ENCODE measurements at regions not wholly inside any gene's neighbourhood (a gene's known extent, or its start where the extent isn't known, plus 50 kb on each side); places are given as distances from the start of the nearest gene placed in this dataset.

DNA sequence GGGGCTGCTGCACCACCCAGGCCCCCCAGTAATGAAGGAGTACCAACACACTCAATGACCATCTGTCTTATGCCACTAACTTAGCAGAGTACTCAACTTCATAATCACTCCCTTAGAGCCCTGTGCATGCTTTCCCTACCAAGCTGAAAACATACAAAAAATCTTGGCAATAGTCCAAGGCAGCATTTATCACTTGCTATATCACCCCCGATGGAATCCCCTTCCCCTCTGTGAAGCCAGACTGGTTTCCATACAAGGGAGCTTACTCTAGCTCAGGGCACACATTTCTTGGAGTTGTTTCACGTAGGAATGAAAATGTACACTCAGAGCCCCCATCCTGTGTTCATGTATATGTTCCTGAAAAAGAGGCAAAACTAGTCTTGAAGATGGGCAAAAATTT is 301.3 kb upstream of the TENM4 start:
- no peak for DNase-seq

DNA sequence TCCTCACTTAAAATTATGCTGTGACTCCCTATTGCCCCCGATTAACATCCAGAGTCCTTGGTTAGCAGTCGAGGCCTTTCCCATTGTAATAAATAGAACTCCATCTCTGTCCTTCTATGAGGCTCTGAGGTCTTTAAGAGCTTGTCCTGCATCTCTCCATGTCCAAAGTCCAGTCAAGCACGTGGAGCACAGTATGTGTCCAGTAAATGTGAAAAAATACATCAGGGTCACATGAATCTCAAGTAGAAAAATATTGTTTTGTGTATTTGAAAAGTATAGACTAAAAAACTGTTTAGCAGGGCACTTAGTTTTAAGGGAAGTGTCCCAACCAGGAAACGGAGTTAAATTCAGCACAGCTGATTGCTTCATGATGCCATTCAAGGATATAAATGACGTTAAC is 298.8 kb upstream of the TENM4 start:
- DNase-seq: no peak

DNA sequence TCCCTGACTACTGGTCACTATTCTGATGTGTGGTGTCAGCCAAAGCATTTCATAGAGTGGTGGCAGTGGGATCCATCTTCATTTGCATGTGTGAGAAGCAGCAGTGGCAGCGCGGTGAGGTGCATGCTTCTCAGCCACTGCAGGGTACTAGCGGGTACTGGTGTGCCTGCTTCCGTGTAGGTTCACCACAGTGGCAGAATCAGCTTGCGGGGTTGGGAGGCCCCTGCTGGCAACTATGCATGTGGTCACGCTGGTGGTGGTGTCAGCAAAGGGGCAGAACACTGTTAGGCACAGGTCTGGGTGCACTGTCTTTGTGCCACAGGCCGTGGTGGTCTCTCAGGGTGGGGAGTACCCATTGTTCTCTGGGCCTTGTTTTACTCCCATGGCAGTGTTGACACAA is 286.4 kb upstream of the TENM4 start:
- DNase-seq: no peak

DNA sequence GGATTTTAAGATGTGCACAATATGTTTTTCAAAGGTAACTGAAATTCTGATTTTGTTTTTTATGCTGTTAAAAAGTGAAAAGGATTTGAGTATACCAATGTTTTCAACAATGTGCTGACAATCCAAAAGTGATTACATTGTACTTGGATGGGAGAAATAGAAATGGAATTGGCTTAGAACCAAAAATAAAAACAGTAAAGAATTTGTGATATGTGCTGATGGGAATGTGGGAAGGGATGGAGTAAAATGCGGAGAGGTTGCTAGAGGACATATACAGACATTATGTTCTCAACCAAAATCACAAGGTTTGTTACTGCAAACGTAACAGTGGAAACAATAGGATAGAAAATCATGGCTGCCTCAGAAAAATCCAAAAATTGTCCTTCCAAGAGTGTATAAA is 279.3 kb upstream of the TENM4 start:
- DNase-seq: no peak

DNA sequence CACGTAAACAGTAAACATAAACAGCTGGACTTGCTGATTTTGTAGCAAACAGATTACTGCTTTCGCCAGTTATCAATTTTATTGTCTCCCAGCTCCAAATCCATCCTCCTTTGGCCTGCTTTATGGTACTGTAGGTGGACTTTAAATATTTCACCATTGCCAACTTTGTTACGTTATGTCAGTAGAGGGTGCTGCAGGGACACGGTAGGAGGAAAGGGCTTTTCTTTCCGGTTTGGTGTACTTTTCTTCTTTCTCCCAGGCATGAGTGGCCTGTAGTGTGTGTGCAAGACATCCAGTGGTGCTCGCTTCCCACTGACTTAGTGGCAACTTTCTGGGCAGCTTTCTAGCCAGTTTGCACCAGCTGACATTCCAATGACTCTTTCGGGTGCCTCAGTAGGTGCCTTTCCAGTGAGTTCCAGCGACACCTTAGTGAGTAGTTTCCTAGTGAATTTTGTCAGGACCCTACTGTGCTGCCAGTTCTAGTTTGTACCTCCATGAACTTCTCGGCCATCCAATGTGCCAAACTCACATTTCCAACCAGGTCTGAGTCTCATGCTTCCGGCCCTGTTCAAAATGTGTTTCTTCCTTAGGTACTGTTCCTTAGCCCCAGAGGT is 267.6 kb upstream of the TENM4 start:
- DNase-seq: peak; percentile 9

DNA sequence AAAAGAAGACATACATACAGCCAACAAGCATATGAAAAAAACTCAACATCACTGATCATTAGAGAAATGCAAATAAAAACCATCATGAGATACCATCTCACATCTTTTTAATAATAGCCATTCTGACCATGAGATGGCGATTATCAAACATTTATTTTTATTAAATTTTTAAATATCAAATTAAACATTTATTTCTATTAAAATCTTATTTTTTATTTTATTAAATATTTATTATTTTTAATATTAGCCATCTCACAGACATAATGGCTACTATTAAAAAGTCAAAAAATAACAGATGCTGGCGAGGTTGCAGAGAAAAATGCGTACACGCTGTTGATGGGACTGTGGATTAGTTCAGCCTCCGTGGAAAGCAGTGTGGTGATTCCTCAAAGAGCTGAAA is 264.8 kb upstream of the TENM4 start:
- DNase-seq: no peak

DNA sequence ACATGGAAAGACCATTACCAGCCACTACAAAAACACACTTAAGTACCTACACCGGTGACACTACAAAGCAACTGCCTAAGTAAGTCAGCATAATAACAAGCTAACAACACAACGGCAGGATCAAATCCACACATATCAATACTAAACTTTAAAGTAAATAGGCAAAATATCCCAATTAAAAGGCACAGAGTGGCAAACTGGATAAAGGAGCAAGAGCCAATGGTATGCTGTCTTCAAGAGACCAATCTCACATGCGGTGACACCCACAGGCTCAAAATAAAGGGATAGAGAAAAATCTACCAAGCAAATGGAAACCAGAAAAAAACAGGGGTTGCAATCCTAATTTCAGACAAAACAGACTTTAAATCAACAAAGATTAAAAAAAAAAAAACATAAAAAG is 261.5 kb upstream of the TENM4 start:
- DNase-seq: no peak

DNA sequence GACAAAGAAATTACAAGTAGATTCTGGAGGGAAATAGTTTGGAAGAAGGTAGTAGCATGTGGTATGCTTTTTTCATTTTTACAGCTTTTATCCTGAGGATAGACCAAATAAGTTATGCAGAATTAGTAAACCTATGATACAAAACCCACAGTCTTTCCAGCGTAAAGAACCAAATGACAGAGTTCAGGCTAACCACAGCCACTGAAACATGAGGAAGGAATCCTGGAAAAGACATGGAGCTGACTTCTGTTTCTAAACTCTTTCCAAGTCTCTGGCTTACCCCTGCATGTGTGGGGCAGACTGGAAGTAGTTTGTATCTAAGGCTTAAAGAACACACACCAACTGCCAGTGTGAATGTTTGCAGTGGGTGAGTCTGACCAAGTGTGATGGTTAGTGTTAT is 258.4 kb upstream of the TENM4 start:
- DNase-seq: no peak

DNA sequence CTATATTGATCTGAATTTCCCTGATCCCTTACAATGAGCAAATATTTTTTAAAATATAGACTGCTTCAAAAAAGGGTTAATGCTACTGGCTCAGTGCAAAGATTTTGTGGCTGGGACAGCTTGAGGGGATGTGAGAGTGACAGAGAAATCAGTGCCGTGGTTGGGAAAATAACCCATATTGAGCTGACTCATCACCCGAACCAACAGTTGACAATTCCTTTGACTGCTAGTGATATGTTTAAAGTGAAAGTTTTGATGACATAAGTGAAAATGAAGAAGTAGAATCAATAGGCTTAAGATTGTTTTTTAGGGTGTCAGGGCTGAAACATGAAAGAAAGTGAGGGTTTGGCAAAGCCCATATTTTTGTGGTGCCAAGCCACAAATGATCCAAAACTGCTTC is 257.1 kb upstream of the TENM4 start:
- no peak for DNase-seq

DNA sequence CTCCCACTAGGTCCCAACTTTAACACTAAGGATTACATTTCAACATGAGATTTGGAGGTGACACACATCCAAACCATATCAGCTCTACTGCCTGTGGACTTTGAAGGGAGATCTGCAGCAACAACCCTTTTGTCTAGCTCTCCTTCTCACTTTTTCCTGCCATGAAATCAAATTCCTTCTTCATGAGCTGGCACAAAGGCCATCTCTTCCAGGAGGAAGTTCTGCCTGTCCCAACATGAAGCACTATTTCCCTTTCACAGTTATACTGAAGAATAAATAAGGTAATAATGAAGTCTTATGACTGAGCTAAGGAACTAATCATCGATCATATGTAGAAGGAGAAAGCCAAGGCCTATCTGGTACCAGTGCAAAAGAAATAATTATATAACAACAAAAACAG is 253.5 kb upstream of the TENM4 start:
- no peak for DNase-seq

DNA sequence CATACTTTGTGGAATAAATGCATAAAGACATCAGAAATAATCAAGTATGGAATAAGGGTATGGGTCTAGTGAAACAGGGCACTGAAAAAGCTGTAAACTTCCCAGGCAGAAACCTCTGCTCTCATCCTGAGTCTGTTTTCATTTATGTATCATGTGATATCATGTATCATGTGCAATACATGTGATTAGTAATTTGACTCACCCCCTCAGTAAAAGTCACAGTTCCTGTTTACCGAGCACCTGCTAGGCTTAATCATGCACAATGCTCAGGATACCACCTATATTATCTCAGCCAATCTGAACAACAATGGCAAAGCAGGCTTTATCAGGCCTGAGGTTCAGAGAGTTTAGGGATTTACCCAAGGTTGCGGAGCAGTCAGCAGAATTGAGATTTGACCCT is 250.6 kb upstream of the TENM4 start:
- DNase-seq: no peak

DNA sequence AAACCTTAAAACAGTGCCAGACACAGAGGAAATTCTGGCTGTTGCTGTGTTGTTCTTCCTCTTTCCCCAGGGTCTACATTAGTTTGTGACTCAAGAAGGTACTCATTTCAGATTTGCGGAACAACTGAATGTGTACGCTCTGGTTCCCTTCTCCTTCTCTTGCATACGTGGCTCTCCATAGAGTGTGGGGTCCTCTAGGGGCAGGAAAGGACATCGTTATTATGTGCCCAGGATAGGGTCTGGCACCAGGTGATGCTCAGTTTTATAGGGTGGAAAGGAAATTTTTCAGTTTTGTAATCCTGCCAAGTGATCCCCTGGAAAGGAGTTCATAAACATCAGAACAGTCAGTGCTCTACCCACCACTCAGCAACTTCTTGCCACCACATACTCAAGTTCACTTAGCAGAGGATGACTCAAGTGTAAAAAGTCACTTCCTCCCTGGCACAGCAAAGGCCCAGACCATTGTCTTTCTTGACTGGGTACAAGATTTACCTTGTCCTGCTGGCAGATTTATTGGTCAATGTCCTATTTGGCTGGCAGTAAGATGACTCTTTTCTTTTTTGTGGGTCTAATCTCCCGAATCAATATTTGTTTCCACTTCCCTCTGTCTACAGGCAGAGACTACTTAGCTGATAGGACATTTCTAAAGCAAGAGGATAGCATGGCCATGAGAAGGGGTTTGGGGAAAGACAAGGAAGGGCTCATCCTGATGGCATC is 246.0 kb upstream of the TENM4 start:
- no peak for DNase-seq

DNA sequence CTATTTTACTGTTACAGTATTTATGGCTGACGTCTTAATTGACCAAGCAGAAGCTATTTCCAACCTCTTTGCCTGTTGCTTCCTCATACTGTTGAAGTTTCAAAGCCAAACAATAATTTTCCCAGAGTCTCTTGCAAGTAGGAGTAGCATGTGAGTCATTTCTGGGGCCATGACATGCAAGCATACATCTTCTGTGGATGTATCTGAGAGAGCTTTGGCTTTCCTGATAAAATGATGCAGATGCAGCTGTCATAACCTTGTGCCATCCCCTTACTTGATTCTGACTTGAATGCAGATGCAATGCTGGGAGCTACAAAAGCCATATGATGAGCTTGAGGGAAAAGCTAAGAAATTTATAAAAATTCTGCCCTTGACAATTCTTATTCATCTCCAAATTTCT is 243.1 kb upstream of the TENM4 start:
- DNase-seq: no peak

DNA sequence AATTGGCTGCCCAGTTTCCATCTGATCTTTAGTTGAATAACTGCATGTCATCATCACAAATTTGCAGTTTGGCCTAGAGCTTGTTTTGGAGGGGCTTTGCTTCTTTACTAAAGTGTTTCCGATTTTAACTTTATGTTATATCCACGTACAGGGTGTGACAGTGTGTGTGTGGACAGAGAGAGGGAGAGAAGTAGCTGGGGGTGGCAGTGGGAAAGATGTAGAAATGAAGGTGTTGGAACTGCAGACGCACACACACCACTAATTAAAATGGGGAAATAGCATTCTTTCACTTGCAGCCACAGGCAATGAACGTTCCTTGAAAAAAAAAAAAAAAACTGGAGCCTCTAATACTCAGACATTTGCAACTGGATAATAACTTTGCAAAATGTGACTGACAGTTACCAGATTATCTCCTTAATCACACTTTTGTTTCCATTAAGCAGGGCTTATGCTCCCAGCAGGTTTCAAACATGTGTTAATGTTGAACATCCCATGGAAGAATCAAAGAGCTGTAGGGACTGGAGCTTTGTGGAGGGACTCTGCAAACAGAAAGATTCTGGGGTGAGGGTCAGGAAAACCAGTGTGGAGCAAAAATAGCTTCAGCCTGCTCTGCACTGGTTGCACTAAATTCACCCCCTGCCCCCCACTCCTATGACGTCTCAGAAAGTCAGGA is 238.1 kb upstream of the TENM4 start:
- DNase-seq: no peak

DNA sequence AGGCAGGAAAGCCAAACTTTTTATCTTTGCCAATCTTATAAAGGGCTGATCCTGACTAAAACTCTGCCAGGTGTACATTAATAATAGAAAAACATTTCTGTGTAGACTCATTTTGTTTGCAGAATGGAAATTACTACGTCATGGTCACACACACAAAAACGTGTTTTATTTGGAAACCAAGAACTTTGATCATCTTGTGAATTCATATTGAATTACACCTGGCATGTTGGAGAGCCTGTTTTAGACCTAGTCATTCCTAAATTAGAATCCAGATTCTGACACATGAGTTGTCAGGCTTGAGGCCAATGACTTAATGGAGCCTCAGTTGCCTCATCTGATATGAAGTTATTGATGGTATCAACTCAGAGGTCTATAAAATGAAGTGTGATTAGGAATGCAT is 235.6 kb upstream of the TENM4 start:
- DNase-seq: no peak

DNA sequence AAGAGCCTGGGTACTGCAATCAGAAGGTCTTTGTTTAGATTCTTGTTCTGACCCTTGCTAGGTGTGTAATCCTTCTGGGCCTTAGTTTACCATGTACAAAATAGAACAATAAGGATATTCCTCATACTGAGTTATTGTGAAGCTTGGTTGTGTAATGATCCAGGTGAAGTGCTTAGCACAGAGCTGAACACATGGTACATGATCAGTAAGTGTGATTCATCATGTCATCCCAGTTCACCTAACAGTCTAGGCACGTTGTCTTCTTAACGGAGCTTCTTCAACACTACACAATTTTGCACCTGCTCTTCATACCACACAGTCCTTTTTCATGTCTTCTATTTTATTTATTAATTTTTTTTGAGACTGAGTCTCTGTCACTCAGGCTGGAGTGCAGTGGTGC is 234.3 kb upstream of the TENM4 start:
- no peak for DNase-seq

DNA sequence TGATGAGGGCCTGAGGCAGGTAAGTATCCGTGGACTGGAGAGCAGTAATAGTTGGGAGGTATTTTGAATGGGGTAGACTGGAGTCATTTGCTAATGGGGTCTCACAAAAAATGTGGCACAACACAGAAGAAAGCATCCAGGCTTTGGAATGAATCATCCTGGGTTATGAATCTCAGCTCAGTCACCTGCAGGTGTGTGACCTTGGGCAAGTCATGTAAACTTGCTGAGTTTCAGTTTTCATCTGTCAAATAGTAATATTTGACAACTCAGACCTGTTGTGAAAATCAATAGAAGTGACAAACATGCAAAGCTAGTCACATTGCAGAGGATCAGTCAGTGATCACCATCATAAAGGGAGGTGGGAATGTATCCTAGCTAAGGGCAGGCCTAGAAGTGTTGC is 232.0 kb upstream of the TENM4 start:
- no peak for DNase-seq

DNA sequence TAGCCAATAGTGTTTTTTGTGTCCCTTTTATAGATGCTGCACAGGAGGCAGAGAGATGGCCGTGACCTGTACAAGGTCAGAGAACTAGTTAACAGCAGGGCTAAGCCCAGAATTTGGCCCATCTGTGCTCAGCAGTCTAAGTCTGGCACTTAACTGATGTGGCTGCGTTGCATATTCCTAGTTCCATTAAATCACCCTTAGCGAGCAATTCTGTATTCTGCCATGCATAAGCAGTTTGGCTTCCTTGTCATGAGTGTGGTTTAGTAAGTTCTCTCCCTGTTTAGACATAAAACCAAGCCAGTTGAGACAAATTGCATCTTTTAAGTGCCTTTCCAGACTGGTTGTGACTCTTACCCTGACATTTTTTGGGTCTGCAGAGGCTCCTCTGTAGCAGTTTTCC is 230.6 kb upstream of the TENM4 start:
- DNase-seq: no peak

DNA sequence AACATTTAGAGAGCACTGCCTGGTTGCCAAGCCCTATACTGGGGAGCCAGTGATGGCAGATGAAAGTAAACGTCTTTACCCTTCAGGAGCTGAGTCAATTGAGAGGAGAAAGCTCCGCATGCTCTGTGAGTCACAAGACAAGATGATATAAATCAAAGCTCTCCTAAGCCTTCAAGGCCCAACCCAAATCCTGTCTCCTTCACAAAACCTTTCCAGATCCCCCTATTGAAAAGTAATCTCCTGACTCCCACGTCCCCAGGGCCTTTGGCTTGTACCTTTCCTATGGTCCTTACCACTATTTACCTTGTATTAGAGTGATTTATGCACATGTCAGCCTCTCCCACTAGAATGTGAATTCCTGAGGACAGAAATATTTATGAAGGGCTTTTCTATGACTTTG is 230.1 kb upstream of the TENM4 start:
- no peak for DNase-seq

DNA sequence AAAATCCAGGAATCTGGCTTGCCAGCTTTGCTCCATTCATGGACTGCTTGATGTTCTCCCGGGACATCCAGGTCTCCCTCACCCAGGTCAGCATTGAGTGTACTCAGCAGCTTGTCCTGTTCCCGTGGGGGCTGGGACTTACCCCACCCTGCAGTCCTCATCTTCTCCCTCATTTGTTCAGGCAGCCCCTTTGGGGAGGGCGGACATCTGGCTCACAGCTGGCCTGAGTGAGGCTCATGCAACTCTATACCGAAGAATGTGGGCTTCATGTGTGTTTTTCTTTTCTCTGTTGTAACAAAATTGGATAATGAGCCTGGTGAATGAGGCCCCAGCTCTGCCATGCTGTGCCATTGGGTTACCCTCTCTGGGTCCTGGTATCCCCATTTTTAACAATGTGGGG is 227.7 kb upstream of the TENM4 start:
- DNase-seq: no peak

DNA sequence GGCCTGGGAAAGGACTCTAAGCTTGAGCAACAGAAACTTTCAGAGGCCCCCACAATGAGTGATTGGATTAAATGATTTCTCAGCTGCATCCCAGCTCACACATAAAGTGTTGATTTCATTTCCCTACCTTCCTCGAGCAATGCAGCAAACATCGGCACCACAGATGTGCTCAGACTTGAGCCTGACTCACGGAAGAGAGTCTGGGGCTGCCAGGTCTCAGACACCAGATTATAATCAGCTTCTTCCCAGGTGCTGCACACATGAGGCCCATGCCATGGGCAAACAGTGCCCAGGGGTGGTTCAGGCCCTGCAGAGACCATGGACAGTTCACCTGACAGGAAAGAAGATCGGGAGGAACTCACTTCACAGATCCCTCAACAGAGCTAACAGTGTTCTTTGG is 226.6 kb upstream of the TENM4 start:
- DNase-seq: no peak

DNA sequence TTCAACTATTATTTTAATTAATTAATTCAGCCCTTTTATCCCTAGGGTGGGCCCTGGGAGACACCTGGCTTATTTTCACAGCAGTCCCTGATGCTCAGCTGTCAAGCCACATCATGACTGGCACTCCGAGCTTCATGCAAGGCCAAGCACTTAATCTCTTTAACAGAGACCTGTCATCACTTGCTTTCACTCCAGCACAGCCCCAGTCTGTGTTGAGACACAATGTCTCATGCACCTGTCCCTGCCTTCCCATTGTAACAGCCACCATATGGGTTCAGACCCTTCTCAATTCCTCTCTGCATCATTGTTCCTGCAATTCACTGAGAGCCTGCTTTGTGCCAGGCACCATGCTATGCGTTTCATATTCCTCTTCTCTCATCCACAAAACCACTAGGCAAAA is 222.2 kb upstream of the TENM4 start:
- DNase-seq: no peak

DNA sequence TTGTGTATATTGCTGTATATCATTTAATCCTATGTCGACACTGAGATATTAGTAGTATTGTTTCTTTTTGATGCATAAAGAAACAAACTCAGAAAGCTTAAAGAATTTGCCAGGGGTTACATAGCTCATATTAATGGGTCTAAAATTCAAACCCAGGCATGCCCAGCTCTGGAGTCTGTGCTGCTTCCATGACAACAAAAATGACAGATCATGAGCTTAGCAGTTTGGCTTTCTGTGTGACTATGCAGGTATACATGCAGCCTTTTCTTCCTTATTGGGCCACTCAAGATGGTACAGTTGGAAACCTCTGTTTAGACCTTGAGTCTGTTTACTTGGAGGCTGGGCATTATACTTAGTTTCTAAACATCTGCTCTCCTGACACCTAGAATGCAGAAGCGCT is 220.5 kb upstream of the TENM4 start:
- no peak for DNase-seq

DNA sequence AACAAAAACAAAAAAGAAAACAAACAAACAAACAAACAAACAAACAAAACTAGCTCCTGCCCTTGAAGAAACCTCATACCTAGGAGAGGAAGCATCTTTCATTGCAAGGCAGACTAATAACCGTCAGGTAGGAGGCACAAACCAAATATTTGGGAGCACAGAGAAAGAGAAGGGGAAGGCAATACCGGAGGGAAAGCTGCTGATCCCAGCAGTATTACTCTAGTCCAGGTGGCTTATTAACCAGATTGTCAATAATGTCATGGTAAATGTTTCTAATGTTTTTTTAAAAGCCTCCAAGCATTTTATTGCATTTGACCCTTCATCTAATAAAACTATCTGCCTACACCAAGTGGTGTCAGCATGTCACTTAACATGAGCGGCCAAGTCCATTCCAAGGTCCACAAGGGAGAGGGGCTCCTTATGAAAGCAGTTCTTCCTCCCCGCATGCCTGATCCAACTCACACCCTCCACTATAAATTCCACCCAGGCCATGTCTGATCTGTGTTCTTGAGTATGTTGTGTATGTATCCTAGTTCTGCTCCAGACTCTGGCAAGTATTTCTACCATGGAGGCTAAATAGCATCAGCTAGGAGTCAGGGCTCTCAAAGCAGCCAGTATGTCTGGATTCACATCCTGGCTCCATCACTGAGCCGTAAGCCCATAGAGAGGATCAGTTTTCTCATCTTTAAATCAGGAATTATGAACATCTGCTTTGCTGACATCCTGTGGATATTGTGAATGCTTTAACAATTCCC is 208.1 kb upstream of the TENM4 start:
- no peak for DNase-seq
